NCI-H2196 (cell line): ENCODE measurements at regions not wholly inside any gene's neighbourhood (a gene's known extent, or its start where the extent isn't known, plus 50 kb on each side); places are given as distances from the start of the nearest gene placed in this dataset.

Experiments used
- DNase-seq: peaks from one replicate; lab custom pipeline; 2025; ENCODE audit not compliant: unreplicated experiment; lab: John Stamatoyannopoulos, UW

DNA sequence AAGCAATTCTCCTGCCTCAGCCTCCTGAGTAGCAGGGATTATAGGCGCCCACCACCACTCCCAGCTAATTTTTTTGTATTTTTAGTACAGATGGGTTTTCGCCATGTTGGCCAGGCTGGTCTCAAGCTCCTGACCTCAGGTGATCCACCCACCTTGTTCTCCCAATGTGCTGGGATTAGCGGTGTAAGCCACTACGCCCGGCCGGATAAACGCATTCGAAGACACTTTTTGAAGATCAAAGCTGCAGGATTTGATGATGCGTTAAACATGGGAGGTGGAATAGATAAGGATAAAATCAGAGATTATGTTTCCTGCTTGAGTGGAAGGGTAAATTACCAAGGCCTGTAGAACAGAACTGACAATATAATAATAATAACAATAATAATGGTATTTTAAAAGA, 389.4 kb upstream of the POU3F1 start:
- DNase-seq: no peak

DNA sequence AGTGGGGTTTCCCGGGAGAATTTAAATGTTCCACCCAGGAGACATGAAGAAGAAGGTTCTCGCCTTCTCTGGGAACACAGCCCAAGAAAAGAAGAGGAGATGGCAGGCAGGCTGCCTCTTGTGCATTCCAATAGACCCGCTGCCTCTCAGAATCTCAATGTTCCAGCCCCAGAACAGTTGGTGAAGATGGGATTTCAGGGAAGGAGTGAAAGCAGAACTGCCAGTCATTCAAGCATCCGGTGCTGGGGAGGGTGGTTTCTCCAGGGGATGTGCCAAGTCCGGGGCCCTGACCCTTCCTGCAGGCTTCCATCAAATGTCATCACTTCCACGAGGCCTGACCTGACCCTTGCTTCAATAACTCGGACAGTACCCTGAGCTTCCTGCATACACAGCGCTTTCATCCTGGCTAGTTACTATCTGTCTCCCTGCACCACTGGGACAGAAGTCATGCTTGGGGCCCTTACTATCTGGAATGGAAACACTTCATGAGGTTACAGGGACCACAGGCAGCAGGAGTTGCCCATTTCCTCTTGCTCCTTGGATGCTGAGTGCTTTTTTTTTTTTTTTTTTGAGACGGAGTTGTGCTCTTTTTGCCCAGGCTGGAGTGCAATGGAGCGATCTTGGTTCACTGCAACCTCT, 386.6 kb upstream of the POU3F1 start:
- no peak for DNase-seq

DNA sequence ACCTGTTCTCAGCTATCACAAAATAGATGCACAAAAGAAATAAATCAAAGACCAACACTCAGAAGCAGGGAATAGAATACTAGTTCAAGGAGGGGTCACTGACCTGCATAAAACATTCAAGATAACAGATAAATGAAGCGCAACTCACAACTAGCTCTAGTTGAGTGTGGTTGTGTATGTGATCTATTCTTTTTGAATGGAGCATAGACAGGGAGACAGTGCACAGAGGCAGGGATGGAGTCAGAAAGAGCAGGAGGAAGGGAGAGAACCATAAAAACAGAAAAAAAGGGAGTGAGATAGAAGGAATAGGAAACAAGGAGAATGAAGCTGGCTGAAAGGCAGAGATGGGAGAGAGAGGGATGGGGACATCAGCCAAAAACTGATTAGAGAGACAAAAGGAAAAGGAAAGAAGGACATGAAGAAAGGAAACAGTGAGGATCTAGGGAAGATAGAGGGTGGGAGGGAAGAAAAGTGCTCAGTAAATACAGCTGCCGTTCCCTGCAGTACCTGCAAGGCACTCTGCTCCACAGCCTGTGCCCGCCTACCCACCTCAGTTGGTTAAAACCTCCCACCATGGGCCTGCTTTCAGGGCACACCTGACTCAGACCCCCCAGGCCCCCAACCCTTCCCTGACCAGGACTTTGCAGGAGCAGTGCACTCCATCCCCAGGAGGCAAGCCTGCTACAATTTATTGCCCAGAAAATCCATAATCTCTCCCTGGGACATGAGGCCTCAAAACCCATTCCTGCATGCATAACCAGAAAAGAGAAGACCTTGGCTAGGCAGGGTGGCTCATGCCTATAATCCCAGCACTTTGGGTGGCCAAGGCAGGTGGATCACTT, 385.2 kb upstream of the POU3F1 start:
- no peak for DNase-seq

DNA sequence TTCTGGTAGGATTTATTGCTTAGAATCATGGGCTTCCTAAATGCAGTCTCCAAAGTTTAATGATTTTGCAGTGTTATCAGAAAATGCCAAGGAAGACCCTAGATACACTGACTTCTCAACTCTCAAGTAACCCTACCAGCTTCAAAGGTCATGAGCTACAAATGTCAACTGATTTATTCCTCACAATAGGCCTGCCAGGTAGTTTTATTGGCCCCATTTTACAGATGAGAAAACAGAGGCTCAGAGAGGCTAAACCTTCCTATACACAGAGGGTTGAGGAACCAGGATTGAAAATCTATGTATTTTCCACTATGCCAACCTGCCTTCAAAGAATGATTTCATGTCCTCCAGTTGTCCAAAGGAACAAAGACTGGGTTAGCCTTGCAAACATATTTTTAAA, 384.4 kb upstream of the POU3F1 start:
- no peak for DNase-seq

DNA sequence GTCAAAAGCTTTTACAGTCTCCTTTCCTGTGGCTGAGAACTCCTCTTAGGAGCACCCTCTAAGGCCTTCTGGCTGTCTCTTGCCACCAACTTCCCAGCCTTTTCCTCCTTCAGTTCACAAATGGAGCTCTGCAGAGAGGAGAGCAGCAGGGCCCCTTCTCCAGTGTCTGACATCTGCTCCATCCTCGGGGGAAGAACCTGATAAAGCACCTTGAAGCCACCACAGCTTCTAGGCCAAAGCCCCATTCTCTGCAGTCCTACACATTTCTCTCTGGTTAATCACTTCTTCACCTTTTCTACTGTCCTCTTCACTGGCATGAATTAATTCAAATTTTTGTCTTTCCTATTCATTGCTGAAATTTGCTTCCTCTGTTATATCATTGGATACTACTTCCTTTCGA, 378.1 kb upstream of the POU3F1 start:
- DNase-seq: no peak

DNA sequence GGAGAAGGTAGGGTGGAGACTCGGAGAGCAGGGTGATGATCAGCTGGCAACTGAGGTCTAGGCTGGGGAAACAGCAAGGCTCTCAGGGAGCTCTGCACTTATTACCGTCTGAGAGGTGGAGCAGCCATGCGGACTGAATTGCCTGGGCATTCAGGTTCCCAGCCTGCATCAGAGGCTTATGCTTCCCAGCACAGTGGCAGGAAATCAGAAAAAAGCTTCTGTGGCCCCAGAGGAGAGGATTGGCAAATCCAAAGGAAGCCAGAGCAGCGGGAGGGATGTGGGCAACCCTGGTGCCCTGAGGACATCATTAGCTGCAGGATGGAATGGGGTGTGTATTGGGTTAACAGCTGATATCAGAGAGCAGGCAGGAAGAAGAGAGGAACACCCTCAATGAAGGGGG, 374.1 kb upstream of the POU3F1 start:
- DNase-seq: no peak

DNA sequence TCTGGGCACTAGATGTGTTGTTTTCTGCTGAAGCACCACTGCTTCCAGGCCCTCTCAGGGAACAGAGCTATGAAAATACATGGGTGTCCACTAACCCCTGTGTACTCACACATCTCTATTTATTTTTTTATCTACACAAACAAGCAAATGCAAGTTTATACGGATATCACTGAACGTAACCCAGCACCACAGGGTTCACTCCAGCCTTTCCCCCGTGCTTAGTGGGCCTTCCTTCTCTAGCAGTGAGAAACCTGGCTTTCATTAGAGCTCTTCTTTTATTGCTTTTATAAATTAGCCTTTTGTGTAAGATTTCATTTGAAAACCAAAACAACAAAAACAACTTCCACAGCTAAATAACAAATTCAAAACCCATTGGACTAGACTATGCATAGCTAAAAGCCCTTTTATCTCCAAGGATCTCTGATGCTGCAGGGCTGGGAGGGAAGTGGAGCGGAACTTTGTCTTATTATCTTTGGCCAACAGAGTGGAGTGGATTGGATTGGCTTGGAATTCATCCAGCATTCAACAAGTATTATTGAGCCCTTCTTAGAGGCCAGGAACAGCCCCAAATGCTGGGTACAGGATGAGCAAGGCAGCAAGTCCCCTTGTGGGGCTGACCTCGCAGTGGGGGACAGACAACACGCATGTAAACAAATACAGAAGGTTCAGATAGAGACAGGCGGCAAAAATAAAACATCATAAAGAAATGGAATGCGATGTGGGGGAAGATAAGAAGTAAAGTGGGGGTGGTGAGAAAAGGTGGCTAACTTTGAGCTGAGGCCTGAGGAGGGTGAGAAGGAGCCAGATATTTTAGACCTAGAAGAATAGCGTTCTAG, 371.8 kb upstream of the POU3F1 start:
- no peak for DNase-seq

DNA sequence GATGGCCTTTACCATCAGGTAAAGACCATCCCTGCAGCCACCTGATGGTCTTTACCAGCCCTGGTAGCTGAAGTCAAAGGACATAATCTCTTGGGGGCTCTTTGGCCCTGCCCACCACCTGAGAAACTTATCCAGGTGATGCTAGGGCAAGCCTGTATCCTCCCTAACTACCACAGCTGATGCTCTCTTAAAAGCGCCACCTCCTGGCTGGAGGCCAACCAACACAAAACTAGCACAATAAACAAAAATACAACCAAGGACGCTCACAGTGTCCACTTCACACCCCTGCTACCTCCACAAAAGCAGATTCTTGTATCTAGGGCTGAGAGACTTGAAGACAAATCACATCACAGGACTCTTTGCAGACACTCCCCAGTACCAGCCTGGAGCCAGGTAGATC, 357.1 kb upstream of the POU3F1 start:
- DNase-seq: no peak

DNA sequence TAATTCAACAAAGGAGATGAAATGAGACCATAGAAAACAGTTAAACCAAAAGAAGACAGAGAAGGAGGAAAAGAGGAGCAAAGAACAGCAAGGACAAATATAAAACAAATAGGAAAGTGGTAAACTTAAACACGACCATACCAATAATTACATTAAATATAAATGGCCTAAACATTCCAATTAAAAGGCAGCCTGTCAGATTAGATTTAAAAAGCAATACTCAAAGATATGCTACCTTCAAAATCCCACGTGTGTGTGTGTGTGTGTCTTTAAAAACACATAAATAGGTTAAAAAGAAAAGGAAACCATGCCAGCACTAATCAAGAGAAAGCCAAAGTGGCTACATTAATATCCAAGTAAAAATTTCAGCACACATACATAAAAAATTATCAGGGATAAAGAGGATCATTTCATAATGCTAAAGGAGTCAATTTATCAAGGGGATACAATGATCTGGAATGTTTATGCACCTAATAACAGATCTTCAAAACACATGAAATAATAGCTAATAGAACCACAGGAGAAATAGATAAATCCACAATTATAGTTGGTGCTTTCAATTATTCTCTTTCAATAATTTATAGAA, 355.7 kb upstream of the POU3F1 start:
- DNase-seq: no peak

DNA sequence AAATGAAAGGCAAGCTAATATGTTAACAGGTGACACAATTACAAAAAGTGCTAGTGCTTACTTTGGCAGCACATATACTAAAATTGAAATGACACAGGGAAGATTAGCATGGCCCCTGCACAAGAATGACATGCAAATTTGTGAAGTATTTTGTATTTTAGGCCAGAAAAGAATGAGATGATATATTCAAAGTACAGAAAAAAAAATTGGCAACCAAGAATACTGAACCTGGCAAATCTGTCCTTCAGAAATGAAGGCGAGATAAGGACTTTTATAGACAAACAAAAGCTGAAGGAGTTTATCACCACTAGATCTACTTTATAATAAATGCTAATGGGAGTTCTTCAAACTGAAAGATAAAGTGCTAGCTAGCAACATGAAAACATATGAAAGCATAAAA, 350.0 kb upstream of the POU3F1 start:
- DNase-seq: no peak

DNA sequence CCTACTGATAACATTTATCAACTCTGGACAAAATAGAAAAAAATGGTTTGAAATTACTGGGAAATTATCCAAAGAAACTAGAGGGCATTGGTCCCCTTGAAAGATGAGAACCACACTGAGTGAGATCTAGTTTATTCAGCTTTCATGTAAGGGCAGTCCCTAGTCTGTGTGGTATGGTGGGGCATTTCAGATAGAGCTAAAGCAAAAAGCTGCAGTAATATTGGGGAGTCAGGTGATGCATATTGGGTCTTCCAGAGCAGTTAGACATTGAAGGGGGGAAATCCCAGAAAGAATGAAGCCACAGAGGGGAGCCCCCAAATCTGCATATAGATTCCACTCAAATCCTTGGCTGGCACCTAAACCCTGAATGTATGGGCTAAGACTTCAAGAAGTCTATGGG, 347.7 kb upstream of the POU3F1 start:
- DNase-seq: no peak

DNA sequence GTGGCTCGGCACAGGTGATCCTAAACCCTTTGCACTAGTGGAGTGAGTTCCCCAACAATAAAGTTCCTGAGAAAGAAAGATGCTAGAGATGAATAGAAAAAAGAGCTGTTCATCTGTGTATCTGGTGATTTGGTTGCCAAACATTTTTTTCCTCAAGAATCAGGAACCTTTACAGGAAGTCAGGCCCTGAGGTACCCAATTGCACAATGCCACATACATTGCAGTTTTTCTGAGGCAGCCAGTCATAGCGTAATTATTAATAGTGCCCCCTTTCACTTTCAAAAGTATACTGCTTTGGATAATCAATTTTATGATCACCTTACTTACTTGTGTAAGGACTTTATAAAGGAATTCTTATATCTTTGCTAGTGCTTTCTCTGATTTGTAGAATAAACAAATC, 346.3 kb upstream of the POU3F1 start:
- DNase-seq: no peak

DNA sequence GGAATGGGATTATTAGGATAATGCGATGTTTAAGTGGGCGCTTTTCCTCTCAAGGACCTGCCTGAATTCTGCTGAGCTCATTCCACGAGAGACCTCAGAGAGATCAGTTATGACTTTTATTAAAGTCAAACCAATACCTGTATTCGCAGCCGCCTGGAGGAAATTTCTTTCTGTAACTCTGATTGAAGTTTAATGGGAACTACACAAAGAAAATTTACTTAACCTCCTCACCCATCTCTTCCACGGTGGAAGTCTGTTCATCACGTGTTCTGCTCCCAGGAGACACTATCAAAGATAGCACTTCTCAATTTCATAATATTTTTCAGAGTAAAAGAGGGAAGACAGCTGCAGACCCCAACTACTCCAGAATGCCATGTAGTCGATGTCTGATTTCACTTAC, 334.7 kb upstream of the POU3F1 start:
- no peak for DNase-seq

DNA sequence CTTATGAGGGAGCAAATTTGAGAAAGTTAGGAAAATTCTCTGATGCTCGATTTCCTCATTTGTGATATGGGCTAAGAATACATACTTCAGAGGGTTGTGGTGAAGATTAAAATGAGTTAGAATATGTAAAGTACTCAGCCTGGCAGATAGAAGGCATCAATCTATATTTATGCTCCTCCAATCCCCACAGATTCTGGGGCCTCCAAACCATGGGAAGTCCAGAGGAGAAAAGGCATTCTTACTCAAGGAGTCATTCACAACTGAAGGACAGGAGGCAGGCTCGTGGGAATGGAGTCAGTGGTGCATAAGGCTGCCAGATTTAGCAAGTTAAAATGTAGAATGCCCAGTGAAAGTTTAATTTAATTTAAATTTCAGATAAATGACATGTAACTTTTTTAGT, 330.0 kb upstream of the POU3F1 start:
- DNase-seq: no peak

DNA sequence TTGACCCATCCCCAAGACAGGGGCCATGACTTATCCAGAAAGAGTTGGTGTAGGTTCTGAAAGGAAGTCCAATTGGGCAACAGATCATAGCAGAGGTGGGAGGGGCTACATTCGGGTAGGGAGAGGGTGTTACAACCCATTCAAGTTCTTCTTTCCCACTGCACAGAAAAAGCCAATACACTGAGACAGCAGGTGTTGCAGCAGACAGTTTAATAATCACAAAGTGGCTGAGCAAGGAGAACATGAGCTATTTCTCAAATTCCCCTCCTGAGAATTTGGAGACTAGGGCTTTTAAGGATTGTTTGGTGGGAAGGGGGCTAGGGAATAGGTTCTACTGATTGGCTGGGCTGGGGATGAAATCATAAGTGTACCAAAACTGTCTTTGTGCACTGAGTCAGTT, 328.4 kb upstream of the POU3F1 start:
- DNase-seq: no peak

DNA sequence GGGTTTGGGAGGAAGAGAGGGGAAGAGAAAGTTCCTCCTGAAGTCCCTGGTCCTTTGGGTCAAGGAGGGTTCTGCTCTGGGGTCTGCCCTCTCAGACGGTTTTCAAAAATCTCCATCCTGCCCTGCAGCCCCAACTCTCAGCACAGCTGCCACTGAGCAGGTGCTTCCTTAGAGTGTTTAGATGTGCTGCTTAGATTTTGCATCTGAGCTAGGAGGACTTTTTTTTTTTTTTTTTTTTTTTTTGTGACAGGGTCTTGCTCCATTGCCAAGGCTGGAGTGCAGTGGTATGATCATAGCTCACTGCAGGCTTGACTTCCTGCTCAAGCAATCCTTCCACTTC, 324.9 kb upstream of the POU3F1 start:
- DNase-seq: no peak

DNA sequence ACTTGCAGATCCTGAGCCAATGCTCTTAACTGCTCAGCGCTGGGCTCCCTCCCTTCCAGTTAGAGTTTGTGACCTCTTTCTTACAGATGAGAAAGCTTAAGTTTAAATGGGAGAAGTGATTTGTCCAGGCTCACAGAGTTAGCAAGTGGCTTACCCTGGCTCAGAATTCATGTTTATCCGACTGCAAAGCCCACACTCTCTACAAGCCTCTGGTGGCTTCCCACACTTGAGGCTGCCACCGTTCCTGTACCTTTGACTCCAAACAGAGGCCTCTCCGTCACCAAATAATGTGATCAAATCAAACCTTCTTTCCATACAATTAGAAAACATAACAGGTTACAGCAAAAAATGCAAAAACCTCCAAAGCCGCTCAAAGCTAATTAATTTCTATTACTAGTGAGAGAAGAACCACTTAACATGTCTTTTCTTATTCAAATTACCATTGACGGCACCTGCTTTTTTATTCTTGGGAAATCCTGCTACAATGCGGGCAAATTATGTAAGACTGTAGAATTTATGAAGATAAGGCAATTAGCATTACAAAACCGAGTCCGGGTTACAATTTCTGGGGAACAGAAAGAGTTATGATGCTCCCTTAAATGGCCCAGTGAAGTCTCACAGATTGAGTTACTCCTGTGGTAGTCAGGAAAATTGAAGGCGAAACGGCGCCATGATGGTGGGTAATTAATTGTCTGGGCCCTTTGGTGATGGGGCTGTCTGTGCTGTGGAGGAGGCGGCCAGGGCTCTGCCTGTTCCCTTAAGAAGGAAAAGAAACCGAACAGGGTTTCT, 324.3 kb upstream of the POU3F1 start:
- no peak for DNase-seq

DNA sequence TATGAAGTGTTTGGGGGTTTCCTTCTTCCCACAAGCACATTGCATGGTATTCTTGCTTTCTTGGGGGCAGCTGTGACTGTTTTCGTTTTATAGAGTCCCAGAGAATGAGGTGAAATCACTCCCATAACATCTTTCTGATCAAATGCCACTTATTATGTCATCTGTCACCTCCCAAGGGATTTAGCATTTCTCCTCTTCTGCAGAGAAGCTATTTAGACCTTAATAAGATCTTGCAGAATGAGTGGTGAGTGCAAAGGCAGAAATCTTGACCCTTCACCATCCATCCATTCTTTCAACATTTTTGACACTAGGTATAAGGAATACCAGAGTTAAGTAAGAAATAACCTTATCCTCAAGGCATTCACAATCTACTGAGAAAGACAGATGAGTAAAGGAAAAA, 318.6 kb upstream of the POU3F1 start:
- no peak for DNase-seq

DNA sequence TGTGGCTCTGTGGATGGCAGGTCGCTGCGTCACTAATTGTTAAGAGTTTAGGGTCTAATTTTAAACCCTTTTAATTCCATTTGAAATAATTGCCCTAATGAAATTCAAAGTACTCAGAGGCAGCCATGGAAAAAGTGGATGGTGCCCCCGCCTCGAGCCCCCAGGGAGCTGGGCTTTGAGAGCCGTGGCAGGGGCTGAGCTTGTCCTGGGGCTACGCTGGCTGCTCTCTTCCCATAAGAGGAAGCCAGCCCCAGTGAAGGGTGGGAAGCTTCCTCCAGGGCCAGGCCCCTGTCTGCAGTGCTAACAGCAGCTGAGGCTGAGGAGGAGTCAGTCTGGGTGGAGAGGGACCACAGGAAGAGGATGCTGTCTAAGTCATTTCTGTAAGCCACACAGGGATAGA, 315.0 kb upstream of the POU3F1 start:
- DNase-seq: no peak

DNA sequence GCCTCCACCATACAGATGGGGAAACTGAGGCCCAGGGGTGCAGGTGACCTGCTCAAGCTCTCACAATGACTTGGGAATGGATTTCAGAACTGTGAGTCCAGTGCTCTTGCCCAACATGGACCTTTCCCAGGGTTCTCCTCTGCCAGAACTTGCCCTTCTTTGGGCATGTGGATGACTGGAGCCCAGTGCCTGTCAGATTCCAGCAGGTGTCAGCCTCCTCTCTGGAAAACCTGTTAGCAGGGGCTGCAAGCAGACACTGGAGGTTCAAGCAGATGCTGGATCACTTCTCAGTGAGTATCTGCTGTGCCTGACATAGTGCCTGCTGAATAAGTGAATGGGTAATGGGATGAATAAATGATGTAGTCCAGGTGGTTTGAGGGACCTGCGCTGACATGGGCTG, 314.2 kb upstream of the POU3F1 start:
- DNase-seq: no peak

DNA sequence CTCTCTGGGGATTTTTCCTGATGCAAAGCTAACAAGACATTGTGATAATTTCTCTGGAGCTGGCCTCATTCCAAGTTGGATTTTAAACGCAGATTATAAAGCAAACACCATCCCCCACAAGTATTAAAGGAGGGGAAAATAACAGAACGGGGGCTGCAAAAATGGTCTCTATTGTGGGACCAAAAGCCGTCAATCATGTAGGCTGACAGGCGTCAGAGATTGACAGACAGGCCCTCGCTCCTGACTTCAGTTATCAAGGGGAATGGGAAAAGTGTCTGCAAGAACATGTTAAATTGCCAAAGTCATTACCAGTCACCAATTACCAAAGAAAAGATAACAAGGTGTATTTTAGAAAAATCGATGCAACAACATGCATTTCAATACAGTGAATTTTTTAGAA, 307.4 kb upstream of the POU3F1 start:
- no peak for DNase-seq
